ENCODE measurements at regions not wholly inside any gene's neighbourhood (a gene's known extent, or its start where the extent isn't known, plus 50 kb on each side); places are given as distances from the start of the nearest gene placed in this dataset.

DNA sequence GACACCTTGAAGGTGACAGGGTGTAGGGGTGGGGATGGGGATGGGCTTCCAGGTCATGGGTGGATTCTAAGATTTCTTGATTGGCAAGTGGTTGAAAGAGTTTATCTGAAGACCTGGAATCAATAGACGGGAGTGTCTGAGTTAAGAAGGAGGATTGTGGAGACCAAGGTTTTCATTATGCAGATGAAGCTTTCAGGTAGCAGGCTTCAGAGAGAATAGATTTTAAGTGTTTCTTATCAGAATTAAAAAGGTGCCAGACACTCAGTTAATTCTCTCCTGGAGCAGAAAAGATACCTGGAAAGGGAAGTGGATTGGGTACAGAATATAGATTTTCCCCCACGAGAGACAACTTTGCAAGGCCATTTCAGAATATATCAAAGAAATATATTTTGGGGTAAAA is 211.7 kb upstream of the PRICKLE1 start:
- no peak overlapping the region for H3K4me3 Mint-ChIP-seq
- H3K27ac Mint-ChIP-seq, result no peak overlapping the region
- no peaks in the 10 kb centered on the region; the same call in 1 of the 2 replicates for H3K36me3 Mint-ChIP-seq (ENCODE audit: low read depth)
- no peak for DNase-seq
- TF ChIP-seq, protein P1, sequence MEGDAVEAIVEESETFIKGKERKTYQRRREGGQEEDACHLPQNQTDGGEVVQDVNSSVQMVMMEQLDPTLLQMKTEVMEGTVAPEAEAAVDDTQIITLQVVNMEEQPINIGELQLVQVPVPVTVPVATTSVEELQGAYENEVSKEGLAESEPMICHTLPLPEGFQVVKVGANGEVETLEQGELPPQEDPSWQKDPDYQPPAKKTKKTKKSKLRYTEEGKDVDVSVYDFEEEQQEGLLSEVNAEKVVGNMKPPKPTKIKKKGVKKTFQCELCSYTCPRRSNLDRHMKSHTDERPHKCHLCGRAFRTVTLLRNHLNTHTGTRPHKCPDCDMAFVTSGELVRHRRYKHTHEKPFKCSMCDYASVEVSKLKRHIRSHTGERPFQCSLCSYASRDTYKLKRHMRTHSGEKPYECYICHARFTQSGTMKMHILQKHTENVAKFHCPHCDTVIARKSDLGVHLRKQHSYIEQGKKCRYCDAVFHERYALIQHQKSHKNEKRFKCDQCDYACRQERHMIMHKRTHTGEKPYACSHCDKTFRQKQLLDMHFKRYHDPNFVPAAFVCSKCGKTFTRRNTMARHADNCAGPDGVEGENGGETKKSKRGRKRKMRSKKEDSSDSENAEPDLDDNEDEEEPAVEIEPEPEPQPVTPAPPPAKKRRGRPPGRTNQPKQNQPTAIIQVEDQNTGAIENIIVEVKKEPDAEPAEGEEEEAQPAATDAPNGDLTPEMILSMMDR (IDR thresholded peaks at IDR 0.05), result no peak
- H3K9me3 Mint-ChIP-seq, result no peaks in the 10 kb centered on the region
- H3K4me1 Mint-ChIP-seq (ENCODE audit: low read depth), result peaks cover 23% of the 10 kb centered on the region
- H3K27me3 Mint-ChIP-seq (ENCODE audit: insufficient read depth), result peaks cover 1% of the 10 kb centered on the region; the same call in 1 of the 2 replicates

DNA sequence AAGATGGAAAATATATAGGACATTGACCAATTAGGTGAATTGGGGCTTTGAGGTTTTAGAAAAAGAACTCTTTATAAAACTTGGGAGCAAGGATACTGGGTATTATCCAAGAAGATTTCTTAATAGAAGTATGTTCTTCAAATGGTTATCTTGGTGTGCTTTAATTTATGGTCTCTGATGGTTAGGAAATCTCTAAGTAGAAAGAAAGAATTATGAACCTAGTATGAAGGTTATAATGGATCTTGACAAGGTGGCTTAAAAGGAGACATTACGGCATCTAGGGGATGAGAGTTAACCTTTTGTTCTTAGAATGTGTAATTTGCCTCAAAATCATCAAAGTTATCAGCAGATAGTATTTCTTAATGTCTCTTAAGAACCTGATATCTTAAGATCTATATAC is 210.4 kb upstream of the PRICKLE1 start:
- H3K4me1 Mint-ChIP-seq (ENCODE audit: low read depth), result peaks cover 30% of the 10 kb centered on the region

DNA sequence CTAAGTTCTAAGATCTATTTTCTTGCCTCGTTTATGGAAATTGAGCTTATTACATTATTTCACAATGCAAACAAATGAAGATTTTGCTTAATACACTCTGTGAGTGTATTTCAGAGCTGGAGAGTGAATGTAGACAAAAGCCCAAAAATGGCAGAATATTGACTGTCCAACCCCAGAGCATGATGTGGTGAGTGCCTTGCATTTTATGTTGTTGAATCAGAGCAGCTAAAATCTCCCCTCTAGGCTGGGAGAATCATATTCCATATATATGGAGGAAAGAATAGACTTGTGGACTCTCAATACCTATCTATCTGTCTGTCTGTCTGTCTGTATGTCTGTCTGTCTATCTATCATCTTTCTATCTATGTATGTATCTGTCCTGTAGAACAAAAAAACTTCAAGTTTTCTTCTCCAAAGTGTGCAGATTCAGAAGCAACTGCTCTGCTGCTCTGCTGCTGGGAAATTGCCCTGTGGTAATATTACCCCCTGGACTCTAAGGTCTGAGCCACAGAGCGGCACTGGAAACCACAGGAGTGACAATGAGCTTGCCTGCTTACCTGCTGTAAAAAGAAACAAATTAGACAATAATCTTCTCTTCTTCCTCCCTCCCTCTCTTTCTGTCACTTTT is 209.4 kb upstream of the PRICKLE1 start:
- peak overlapping the region; percentile 2; the same call in 1 of the 2 replicates for H3K27ac Mint-ChIP-seq
- H3K27me3 Mint-ChIP-seq (ENCODE audit: insufficient read depth), result peaks cover 1% of the 10 kb centered on the region; the same call in 1 of the 2 replicates
- H3K4me3 Mint-ChIP-seq, result peak overlapping the region; percentile 22; the same call in 1 of the 2 replicates
- no peaks in the 10 kb centered on the region for H3K9me3 Mint-ChIP-seq
- H3K36me3 Mint-ChIP-seq (ENCODE audit: low read depth), result no peaks in the 10 kb centered on the region
- TF ChIP-seq, protein P1 (IDR thresholded peaks at IDR 0.05), result no peak
- DNase-seq, result peak; percentile 25
- H3K4me1 Mint-ChIP-seq (ENCODE audit: low read depth), result peaks cover 41% of the 10 kb centered on the region

More for the DNA sequence above, 210.4 kb upstream of the PRICKLE1 start:
- Mint-ChIP-seq H3K9me3 (no peaks in the 10 kb centered on the region), H3K27me3 (ENCODE audit: insufficient read depth) (peaks cover 1% of the 10 kb centered on the region; the same call in 1 of the 2 replicates), H3K27ac (no peak overlapping the region), H3K36me3 (ENCODE audit: low read depth) (no peaks in the 10 kb centered on the region; the same call in 1 of the 2 replicates), H3K4me3 (no peak overlapping the region)
- no peak for DNase-seq
- TF ChIP-seq, protein P1 (IDR thresholded peaks at IDR 0.05), result no peak

DNA sequence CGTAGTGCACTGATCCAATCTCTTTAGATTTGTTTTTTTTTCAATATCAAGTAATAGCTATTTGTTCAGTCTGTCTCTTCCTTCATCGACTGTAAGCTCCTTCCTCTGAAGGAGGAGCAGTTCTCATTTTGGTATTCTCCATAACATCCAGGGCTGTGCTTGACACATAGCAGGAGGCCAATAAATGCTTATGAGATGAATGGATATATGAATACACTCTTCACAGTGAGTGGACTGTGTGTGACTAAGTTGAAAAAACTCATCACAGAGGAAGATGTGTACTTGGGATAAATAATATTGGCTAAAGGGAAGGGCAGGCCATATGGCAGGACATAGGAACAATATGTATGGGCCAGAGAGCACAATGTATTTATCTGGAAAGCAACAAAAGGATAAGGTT is 205.3 kb upstream of the PRICKLE1 start:
- H3K27me3 Mint-ChIP-seq (ENCODE audit: insufficient read depth), result peaks cover 1% of the 10 kb centered on the region; the same call in 1 of the 2 replicates
- H3K4me3 Mint-ChIP-seq, result peak overlapping the region; percentile 1; the same call in 1 of the 2 replicates
- no peaks in the 10 kb centered on the region for H3K9me3 Mint-ChIP-seq
- H3K36me3 Mint-ChIP-seq (ENCODE audit: low read depth), result no peaks in the 10 kb centered on the region
- DNase-seq, result peak; percentile 57
- TF ChIP-seq, protein P1 (IDR thresholded peaks at IDR 0.05), result no peak
- H3K4me1 Mint-ChIP-seq (ENCODE audit: low read depth), result peaks cover 56% of the 10 kb centered on the region
- H3K27ac Mint-ChIP-seq, result peak overlapping the region; percentile 68

DNA sequence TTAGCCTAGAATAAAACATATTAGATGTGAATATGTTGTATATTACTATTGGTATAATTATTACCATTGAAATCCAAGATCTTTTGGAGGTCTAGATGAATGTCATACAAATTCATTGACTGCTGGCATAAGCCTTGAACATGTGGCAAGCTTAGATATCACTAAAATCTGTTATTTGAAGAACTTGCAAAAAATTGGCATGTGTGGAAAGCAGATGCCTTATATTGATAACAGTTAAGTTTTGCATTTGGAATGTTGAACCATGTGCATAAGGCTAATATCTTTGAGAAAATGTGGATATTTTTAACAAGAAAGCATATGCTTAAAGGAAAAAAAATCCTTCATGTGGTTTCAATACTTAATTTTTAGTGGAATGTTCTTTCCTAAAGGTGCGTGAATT is 203.6 kb upstream of the PRICKLE1 start:
- Mint-ChIP-seq H3K4me1 (ENCODE audit: low read depth) (peaks cover 44% of the 10 kb centered on the region), H3K36me3 (ENCODE audit: low read depth) (peaks cover 4% of the 10 kb centered on the region; the same call in 1 of the 2 replicates), H3K4me3 (no peak overlapping the region), H3K27me3 (ENCODE audit: insufficient read depth) (no peaks in the 10 kb centered on the region), H3K9me3 (no peaks in the 10 kb centered on the region), H3K27ac (no peak overlapping the region)
- DNase-seq, result no peak
- TF ChIP-seq, protein P1 (IDR thresholded peaks at IDR 0.05), result no peak
